SK-MEL-5 (cell line): ENCODE measurements at regions not wholly inside any gene's neighbourhood (a gene's known extent, or its start where the extent isn't known, plus 50 kb on each side); places are given as distances from the start of the nearest gene placed in this dataset.
"Not testable (repeated sequence)": the region's sequence is repeated elsewhere in the genome, so short reads cannot be mapped to it uniquely, and the experiment has no call there.

ENCODE experiments used
- DNase-seq: peaks from one replicate; pipeline ENCODE4 v3.0.0-alpha.2; 2016; ENCODE audit warnings: low read depth, low spot score
- in situ Hi-C: cut with HindIII; loops from 2 replicates; pipeline ENCODE4 v1.10.0; 2016; ENCODE audit warnings: low sequenced_read_pairs, high pct_unique_total_duplicates, low pct_unique_long_range_greater_than_20kb

- DNase-seq, in situ Hi-C loops: not testable (repeated sequence)
Observed at GRCh38 chr17:37808846-37809245, 64.0 kb upstream of the HNF1B start.

- in situ Hi-C loops: no loop called here
Observed at GRCh38 chr17:37802712-37803416, 58.0 kb upstream of the HNF1B start.

GRCh38 chr17:37802061-37802595, 57.3 kb upstream of the HNF1B start:
- no peak for DNase-seq
- in situ Hi-C loops: no loop called here

More at GRCh38 chr17:37802712-37803416, 58.0 kb upstream of the HNF1B start:
- DNase-seq: no peak

- no peak for DNase-seq
- in situ Hi-C loops: no loop called here
Observed at GRCh38 chr17:37801171-37801570, 56.3 kb upstream of the HNF1B start.

- in situ Hi-C loops: no loop called here
- no peak for DNase-seq
Observed at GRCh38 chr17:37797206-37797605, 52.3 kb upstream of the HNF1B start.

GRCh38 chr17:37796076-37796475, 51.2 kb upstream of the HNF1B start:
- in situ Hi-C loops: no loop called here
- DNase-seq: no peak
